OCI-LY1 (cell line): ENCODE measurements at regions not wholly inside any gene's neighbourhood (a gene's known extent, or its start where the extent isn't known, plus 50 kb on each side); places are given as distances from the start of the nearest gene placed in this dataset.

Source experiments
- H2AFZ ChIP-seq: fragments of 200-600 bp; sonication (generic), shearing (Covaris generic); 2 replicates; pipeline ENCODE4 v1.6.0; 2014; ENCODE audit warnings: antibody characterized with exemption, mild to moderate bottlenecking, low read length
- H3F3A ChIP-seq: fragments of 200-600 bp; sonication (generic), shearing (Covaris generic); 2 replicates; pipeline ENCODE4 v1.6.0; 2014; ENCODE audit warnings: mild to moderate bottlenecking, antibody characterized with exemption, low read length, moderate library complexity; ENCODE audit not compliant: insufficient read depth
- H3K27ac ChIP-seq: fragments of 200-600 bp; sonication (generic); 2 replicates; pipeline ENCODE4 v1.5.1; 2014; ENCODE audit warnings: low read length, mixed run types, mild to moderate bottlenecking, low read depth; ENCODE audit not compliant: poor library complexity, severe bottlenecking
- H3K27me3 ChIP-seq: fragments of 200-600 bp; sonication (generic); 2 replicates; pipeline ENCODE4 v1.6.0; 2014; ENCODE audit warnings: antibody characterized with exemption, mild to moderate bottlenecking, low read length, moderate library complexity; ENCODE audit not compliant: insufficient read depth
- H3K36me3 ChIP-seq: fragments of 200-600 bp; sonication (generic); 2 replicates; pipeline ENCODE4 v1.6.1; 2014; ENCODE audit warnings: mild to moderate bottlenecking, antibody characterized with exemption, low read length, moderate library complexity, mixed read lengths; ENCODE audit not compliant: insufficient read depth
- H3K4me1 ChIP-seq: fragments of 200-600 bp; sonication (generic); 2 replicates; pipeline ENCODE4 v1.5.1; 2014; ENCODE audit warnings: mild to moderate bottlenecking, low read length, moderate library complexity; ENCODE audit not compliant: insufficient read depth, severe bottlenecking
- H3K4me2 ChIP-seq: fragments of 200-600 bp; sonication (generic), shearing (Covaris generic); 2 replicates; pipeline ENCODE4 v1.6.1; 2014; ENCODE audit warnings: low read length
- H3K4me3 ChIP-seq: fragments of 200-600 bp; sonication (generic); 2 replicates; pipeline ENCODE4 v1.5.1; 2014; ENCODE audit warnings: low read length, low read depth, mild to moderate bottlenecking, mixed read lengths; ENCODE audit not compliant: poor library complexity, severe bottlenecking
- H3K79me2 ChIP-seq: fragments of 200-600 bp; shearing (Covaris generic); 2 replicates; pipeline ENCODE4 v1.6.1; 2016; ENCODE audit warnings: mixed run types, low read length, mixed read lengths; ENCODE audit not compliant: insufficient read depth
- H3K9ac ChIP-seq: fragments of 200-600 bp; sonication (generic), shearing (Covaris generic); 2 replicates; pipeline ENCODE4 v1.6.1; 2014; ENCODE audit warnings: mild to moderate bottlenecking, low read length, mixed read lengths
- H3K9me2 ChIP-seq: fragments of 200-600 bp; sonication (generic), shearing (Covaris generic); 2 replicates; pipeline ENCODE4 v1.6.1; 2014; ENCODE audit warnings: low read depth, mild to moderate bottlenecking, low read length, mixed read lengths
- H3K9me3 ChIP-seq: fragments of 200-600 bp; shearing (Covaris generic); 2 replicates; pipeline ENCODE4 v1.6.1; 2014; ENCODE audit warnings: low read length, mixed read lengths
- H4K20me1 ChIP-seq: fragments of 200-600 bp; sonication (generic), shearing (Covaris generic); 2 replicates; pipeline ENCODE4 v1.6.0; 2016; ENCODE audit warnings: mild to moderate bottlenecking, low read length; ENCODE audit not compliant: insufficient read depth
- EZH2 ChIP-seq: fragments of 200-600 bp; sonication (generic), shearing (Covaris generic); IDR thresholded peaks from 2 replicates; pipeline ENCODE4 v1.8.0; 2017; ENCODE audit warnings: borderline replicate concordance, mixed run types, mild to moderate bottlenecking, antibody characterized with exemption, low read length, moderate library complexity, mixed read lengths
- TF ChIP-seq, protein P1 (sequence below): fragments of 200-600 bp; sonication (generic), shearing (Covaris generic); IDR thresholded peaks from 2 replicates; pipeline ENCODE4 v1.5.1; 2017; ENCODE audit warnings: mild to moderate bottlenecking, antibody characterized with exemption, low read length, moderate library complexity, mixed read lengths

DNA sequence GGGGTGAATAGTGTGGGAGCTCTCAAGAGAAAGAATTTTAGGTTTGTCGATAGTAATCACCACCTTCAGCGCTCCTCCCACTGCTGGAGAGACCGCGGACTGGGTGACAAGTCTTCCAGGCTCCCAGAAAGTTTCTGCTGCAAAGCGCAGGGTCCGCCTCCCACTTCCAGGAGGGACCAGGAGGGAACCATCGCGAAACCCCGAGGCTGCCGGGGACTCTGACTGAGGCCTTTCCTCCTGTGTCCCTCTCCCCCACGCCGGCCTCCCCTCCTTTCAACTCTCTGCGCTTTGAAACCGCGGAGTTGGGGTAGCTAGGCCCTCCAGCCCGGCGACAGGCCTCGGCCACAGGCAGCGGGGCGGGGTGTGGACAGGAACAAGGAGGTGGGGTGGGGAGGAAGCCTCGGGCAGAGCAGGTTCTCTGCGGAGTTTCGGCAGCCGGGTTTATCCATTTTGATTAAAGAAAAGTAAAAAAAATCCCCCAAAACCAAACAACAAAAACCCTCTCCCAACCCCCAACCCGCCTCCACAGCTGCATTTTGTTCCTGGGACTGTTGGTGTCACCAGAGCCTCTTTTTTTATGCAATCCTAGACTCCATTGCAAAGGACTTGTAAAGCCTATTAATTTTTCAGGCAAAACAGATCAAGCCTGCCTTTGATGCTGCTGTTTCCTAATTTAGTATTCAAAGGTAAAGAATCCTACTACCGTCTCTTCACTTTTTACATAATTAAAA lies 157.2 kb downstream of the TM9SF2 start:
- no peaks in the 10 kb centered on the region for H3K4me1 ChIP-seq
- no peak overlapping the region for H2AFZ ChIP-seq
- no peak overlapping the region for H3K27ac ChIP-seq
- H3K27me3 ChIP-seq, result no peaks in the 10 kb centered on the region; the same call in none of the 2 replicates
- no peak for TF ChIP-seq EZH2
- TF ChIP-seq, protein P1, sequence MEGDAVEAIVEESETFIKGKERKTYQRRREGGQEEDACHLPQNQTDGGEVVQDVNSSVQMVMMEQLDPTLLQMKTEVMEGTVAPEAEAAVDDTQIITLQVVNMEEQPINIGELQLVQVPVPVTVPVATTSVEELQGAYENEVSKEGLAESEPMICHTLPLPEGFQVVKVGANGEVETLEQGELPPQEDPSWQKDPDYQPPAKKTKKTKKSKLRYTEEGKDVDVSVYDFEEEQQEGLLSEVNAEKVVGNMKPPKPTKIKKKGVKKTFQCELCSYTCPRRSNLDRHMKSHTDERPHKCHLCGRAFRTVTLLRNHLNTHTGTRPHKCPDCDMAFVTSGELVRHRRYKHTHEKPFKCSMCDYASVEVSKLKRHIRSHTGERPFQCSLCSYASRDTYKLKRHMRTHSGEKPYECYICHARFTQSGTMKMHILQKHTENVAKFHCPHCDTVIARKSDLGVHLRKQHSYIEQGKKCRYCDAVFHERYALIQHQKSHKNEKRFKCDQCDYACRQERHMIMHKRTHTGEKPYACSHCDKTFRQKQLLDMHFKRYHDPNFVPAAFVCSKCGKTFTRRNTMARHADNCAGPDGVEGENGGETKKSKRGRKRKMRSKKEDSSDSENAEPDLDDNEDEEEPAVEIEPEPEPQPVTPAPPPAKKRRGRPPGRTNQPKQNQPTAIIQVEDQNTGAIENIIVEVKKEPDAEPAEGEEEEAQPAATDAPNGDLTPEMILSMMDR, result no peak
- H3K9ac ChIP-seq, result no peak overlapping the region
- no peak overlapping the region for H3K4me2 ChIP-seq
- no peaks in the 10 kb centered on the region for H3K79me2 ChIP-seq
- H4K20me1 ChIP-seq, result 0 out of 2 replicates have a peak, but pooled peaks cover 3% of the 10 kb centered on the region
- H3K4me3 ChIP-seq, result no peak overlapping the region
- no peaks in the 10 kb centered on the region for H3K9me3 ChIP-seq
- no peaks in the 10 kb centered on the region for H3F3A ChIP-seq
- no peaks in the 10 kb centered on the region for H3K9me2 ChIP-seq
- no peaks in the 10 kb centered on the region for H3K36me3 ChIP-seq

- Histone ChIP-seq H3K27me3 (no peaks in the 10 kb centered on the region; the same call in none of the 2 replicates), H3K4me3 (no peak overlapping the region), H3K9me2 (no peaks in the 10 kb centered on the region), H3K27ac (no peak overlapping the region), H2AFZ (no peak overlapping the region), H3K36me3 (no peaks in the 10 kb centered on the region), H3F3A (no peaks in the 10 kb centered on the region), H3K79me2 (no peaks in the 10 kb centered on the region), H4K20me1 (0 out of 2 replicates have a peak, but pooled peaks cover 3% of the 10 kb centered on the region), H3K4me1 (no peaks in the 10 kb centered on the region), H3K9me3 (no peaks in the 10 kb centered on the region), H3K9ac (no peak overlapping the region), H3K4me2 (no peak overlapping the region)
- TF ChIP-seq, protein P1, result no peak
- TF ChIP-seq EZH2, result no peak
Observed at GRCh38 chr13:99657848-99658260, 156.6 kb downstream of the TM9SF2 start.

DNA sequence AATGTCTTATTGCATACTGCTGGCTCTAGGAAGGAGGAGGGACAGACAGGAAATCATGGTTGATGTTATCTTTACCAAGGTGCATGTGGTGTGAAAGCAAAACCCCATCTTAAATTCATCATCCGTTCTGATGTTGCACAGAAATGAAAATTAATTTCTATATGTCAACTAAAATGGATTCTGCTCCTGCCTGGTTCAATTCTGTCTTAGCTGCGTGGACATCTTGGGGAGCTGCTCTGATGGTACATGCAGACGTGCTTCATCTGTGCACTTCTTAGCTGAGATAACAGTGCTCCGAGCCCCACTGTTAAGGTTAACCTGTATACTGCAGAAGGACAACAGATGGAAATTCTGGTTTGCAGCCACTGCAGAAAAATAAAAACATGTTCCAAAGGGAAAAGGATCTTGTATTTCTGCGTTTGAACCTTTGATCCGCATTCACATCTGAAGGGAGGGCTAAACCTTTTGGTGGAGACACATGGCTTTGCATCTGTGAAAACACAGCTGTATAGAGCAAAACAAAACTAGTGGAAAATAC lies 155.6 kb downstream of the TM9SF2 start:
- Histone ChIP-seq H3K27ac (no peak overlapping the region), H3K9me2 (no peaks in the 10 kb centered on the region), H3F3A (no peaks in the 10 kb centered on the region), H3K9me3 (no peaks in the 10 kb centered on the region), H3K4me2 (no peak overlapping the region), H3K27me3 (no peaks in the 10 kb centered on the region; the same call in none of the 2 replicates), H3K9ac (no peak overlapping the region), H3K36me3 (no peaks in the 10 kb centered on the region), H3K79me2 (no peaks in the 10 kb centered on the region), H3K4me1 (no peaks in the 10 kb centered on the region), H4K20me1 (0 out of 2 replicates have a peak, but pooled peaks cover 3% of the 10 kb centered on the region), H2AFZ (no peak overlapping the region), H3K4me3 (no peak overlapping the region)
- TF ChIP-seq, protein P1, result no peak
- TF ChIP-seq EZH2, result no peak
